ENCODE measurements at regions not wholly inside any gene's neighbourhood (a gene's known extent, or its start where the extent isn't known, plus 50 kb on each side); places are given as distances from the start of the nearest gene placed in this dataset.
"Not testable (repeated sequence)": the region's sequence is repeated elsewhere in the genome, so short reads cannot be mapped to it uniquely, and the experiment has no call there.

- Histone ChIP-seq H3K36me3 (no peaks in the 10 kb centered on the region), H3K4me3 (no peak overlapping the region), H3K4me1 (no peaks in the 10 kb centered on the region), H3K9me3 (no peaks in the 10 kb centered on the region), H3K27ac (no peak overlapping the region), H3K27me3 (no peaks in the 10 kb centered on the region)
- WGBS, 2 donors: 66 to 85% methylated on average over 1 of the region's 1 CpG
- intact Hi-C loops (cut with DNase I): no loop called here
- no peak for DNase-seq
- no peak for TF ChIP-seq POLR2A (IDR thresholded peaks at IDR 0.05)
- no peak for TF ChIP-seq POLR2AphosphoS5 (IDR thresholded peaks at IDR 0.05)
Measured at GRCh38 chr1:83043244-83043643, 955.7 kb downstream of the TTLL7 start.

- H3K4me3 ChIP-seq; H3K36me3 ChIP-seq; H3K4me1 ChIP-seq; intact Hi-C loops (cut with DNase I); DNase-seq; H3K27ac ChIP-seq; H3K9me3 ChIP-seq; H3K27me3 ChIP-seq: not testable (repeated sequence)
- 90 to 95% methylated on average over 6 of the region's 6 CpGs for WGBS, 2 donors
Measured at GRCh38 chr1:83039091-83039490, 959.8 kb downstream of the TTLL7 start.

GRCh38 chr1:83034851-83035250 lies 964.1 kb downstream of the TTLL7 start:
- no peak for TF ChIP-seq POLR2AphosphoS5 (IDR thresholded peaks at IDR 0.05)
- TF ChIP-seq EP300 (IDR thresholded peaks at IDR 0.05): no peak
- TF ChIP-seq CTCF (IDR thresholded peaks at IDR 0.05): no peak
- no peak for TF ChIP-seq POLR2A (IDR thresholded peaks at IDR 0.05)
- Histone ChIP-seq H3K4me1 (no peaks in the 10 kb centered on the region), H3K4me3 (no peak overlapping the region), H3K27me3 (no peaks in the 10 kb centered on the region), H3K27ac (no peak overlapping the region), H3K36me3 (no peaks in the 10 kb centered on the region), H3K9me3 (peaks cover 0 to 7% (median 0%) of the 10 kb centered on the region in 4 donors)
- WGBS, 2 donors: 91 to 93% methylated on average over 5 of the region's 5 CpGs
- intact Hi-C loops (cut with DNase I): no loop called here
- no peak for DNase-seq

GRCh38 chr1:83033682-83034081 lies 965.2 kb downstream of the TTLL7 start:
- H3K36me3 ChIP-seq: no peaks in the 10 kb centered on the region
- no peak for DNase-seq
- H3K27ac ChIP-seq: no peak overlapping the region
- peaks cover 0 to 7% (median 0%) of the 10 kb centered on the region in 4 donors for H3K9me3 ChIP-seq
- H3K27me3 ChIP-seq: no peaks in the 10 kb centered on the region
- TF ChIP-seq POLR2AphosphoS5 (IDR thresholded peaks at IDR 0.05) (no peak), POLR2A (IDR thresholded peaks at IDR 0.05) (no peak), EP300 (IDR thresholded peaks at IDR 0.05) (no peak), CTCF (IDR thresholded peaks at IDR 0.05) (no peak)
- H3K4me3 ChIP-seq: no peak overlapping the region
- intact Hi-C loops (cut with DNase I): no loop called here
- H3K4me1 ChIP-seq: no peaks in the 10 kb centered on the region

- H3K27me3 ChIP-seq: no peaks in the 10 kb centered on the region
- peaks cover 0 to 7% (median 0%) of the 10 kb centered on the region in 4 donors for H3K9me3 ChIP-seq
- no peak for DNase-seq
- H3K4me1 ChIP-seq: no peaks in the 10 kb centered on the region
- TF ChIP-seq EP300 (IDR thresholded peaks at IDR 0.05): no peak
- no peak for TF ChIP-seq POLR2AphosphoS5 (IDR thresholded peaks at IDR 0.05)
- TF ChIP-seq CTCF (IDR thresholded peaks at IDR 0.05): no peak
- no peak for TF ChIP-seq POLR2A (IDR thresholded peaks at IDR 0.05)
- H3K36me3 ChIP-seq: no peaks in the 10 kb centered on the region
- intact Hi-C loops (cut with DNase I): no loop called here
- H3K27ac ChIP-seq: no peak overlapping the region
- H3K4me3 ChIP-seq: no peak overlapping the region
Measured at GRCh38 chr1:83029916-83030315, 969.0 kb downstream of the TTLL7 start.

GRCh38 chr1:83029050-83029449 lies 969.9 kb downstream of the TTLL7 start:
- no peak for DNase-seq
- Histone ChIP-seq H3K36me3 (no peaks in the 10 kb centered on the region), H3K27me3 (no peaks in the 10 kb centered on the region), H3K4me3 (no peak overlapping the region), H3K4me1 (no peaks in the 10 kb centered on the region), H3K9me3 (peaks cover 0 to 7% (median 0%) of the 10 kb centered on the region in 4 donors), H3K27ac (no peak overlapping the region)
- intact Hi-C loops (cut with DNase I): no loop called here
- WGBS, 2 donors: 89 to 90% methylated on average over 3 of the region's 3 CpGs
- no peak for TF ChIP-seq POLR2AphosphoS5 (IDR thresholded peaks at IDR 0.05)
- TF ChIP-seq EP300 (IDR thresholded peaks at IDR 0.05): no peak
- no peak for TF ChIP-seq CTCF (IDR thresholded peaks at IDR 0.05)
- TF ChIP-seq POLR2A (IDR thresholded peaks at IDR 0.05): no peak
